HEK293T (cell line): ENCODE measurements at regions not wholly inside any gene's neighbourhood (a gene's known extent, or its start where the extent isn't known, plus 50 kb on each side); places are given as distances from the start of the nearest gene placed in this dataset.

Source experiments
- CTCF ChIA-PET: fragments of 350-600 bp; formaldehyde crosslinking; extraction: SDS; loops from one replicate; lab custom pipeline; 2021; ENCODE audit warnings: antibody characterized with exemption, inconsistent platforms; lab: Yijun Ruan, JAX
- POLR2A ChIA-PET: fragments of 350-600 bp; formaldehyde crosslinking; extraction: SDS; loops from one replicate; lab custom pipeline; 2020; ENCODE audit warnings: antibody characterized with exemption, inconsistent platforms; lab: Yijun Ruan, JAX
- DNase-seq: peaks from one replicate; pipeline ENCODE4 v3.0.0; 2012; ENCODE audit warnings: mixed read lengths; ENCODE audit errors: extremely low spot score
- ARNT ChIP-seq: fragments of 450-650 bp; IDR thresholded peaks from 2 replicates; pipeline ENCODE4 v1.6.1; 2017; ENCODE audit warnings: mild to moderate bottlenecking
- BHLHE40 ChIP-seq: fragments of 450-650 bp; IDR thresholded peaks from 2 replicates; pipeline ENCODE4 v1.6.1; 2016; ENCODE audit warnings: mild to moderate bottlenecking, moderate library complexity, borderline replicate concordance
- CTBP1 ChIP-seq: fragments of 450-650 bp; IDR thresholded peaks from 2 replicates; pipeline ENCODE4 v1.6.1; 2016; ENCODE audit warnings: borderline replicate concordance
- ELF4 ChIP-seq: fragments of 450-650 bp; IDR thresholded peaks from 2 replicates; pipeline ENCODE4 v1.6.1; 2017; ENCODE audit warnings: antibody characterized with exemption
- FOXA1 ChIP-seq: fragments of 450-650 bp; IDR thresholded peaks from 2 replicates; pipeline ENCODE4 v1.6.1; 2016; ENCODE audit warnings: mild to moderate bottlenecking
- FOXK2 ChIP-seq: fragments of 450-650 bp; IDR thresholded peaks from 2 replicates; pipeline ENCODE4 v1.6.1; 2016; ENCODE audit warnings: mild to moderate bottlenecking
- FOXM1 ChIP-seq: fragments of 450-650 bp; IDR thresholded peaks from 2 replicates; pipeline ENCODE4 v1.6.1; 2017; ENCODE audit warnings: mild to moderate bottlenecking, borderline replicate concordance
- HDGF ChIP-seq: fragments of 450-650 bp; IDR thresholded peaks from 2 replicates; pipeline ENCODE4 v1.6.1; 2017; ENCODE audit warnings: antibody characterized with exemption, borderline replicate concordance
- L3MBTL2 ChIP-seq: fragments of 450-650 bp; conservative IDR thresholded peaks from 2 replicates; pipeline ENCODE4 v1.6.1; 2016; ENCODE audit warnings: mild to moderate bottlenecking
- LEF1 ChIP-seq: fragments of 450-650 bp; IDR thresholded peaks from 2 replicates; pipeline ENCODE4 v1.6.1; 2017; ENCODE audit warnings: mild to moderate bottlenecking, borderline replicate concordance
- NFRKB ChIP-seq: fragments of 450-650 bp; IDR thresholded peaks from 2 replicates; pipeline ENCODE4 v1.6.1; 2016; ENCODE audit warnings: mild to moderate bottlenecking, moderate library complexity
- SP1 ChIP-seq: fragments of 450-650 bp; IDR thresholded peaks from 2 replicates; pipeline ENCODE4 v1.6.1; 2017
- SUZ12 ChIP-seq: fragments of 450-650 bp; IDR thresholded peaks from 2 replicates; pipeline ENCODE4 v1.6.1; 2016; ENCODE audit warnings: mild to moderate bottlenecking
- TARDBP ChIP-seq: fragments of 450-650 bp; IDR thresholded peaks from 2 replicates; pipeline ENCODE4 v1.6.1; 2016
- ZNF384 ChIP-seq: fragments of 450-650 bp; IDR thresholded peaks from 2 replicates; pipeline ENCODE4 v1.6.1; 2016
- TF ChIP-seq, protein P1 (sequence below): fragments of 450-650 bp; IDR thresholded peaks from 2 replicates; pipeline ENCODE4 v1.6.1; 2016

DNA sequence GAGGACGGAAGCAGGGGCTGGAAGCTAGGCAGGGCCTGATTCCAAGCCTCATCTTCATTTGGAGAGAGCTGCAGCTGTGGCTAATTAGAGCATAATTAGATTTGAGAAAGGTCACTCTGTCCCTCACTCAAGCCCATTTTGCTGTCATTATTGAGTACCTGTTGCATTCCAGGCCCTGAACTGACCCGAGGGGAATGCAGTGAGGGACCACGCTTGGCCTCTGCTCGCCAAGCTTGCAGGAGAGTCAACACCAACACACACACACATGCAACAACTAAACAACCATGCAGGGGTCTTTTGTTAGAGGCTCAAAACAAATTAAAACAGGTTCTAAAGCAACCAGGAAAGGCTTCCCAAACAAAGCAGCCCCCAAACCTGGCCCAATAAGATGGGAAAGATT, 52.7 kb upstream of the MAMLD1 start:
- TF ChIP-seq ZNF384, result no peak
- TF ChIP-seq TARDBP, result no peak
- no peak for TF ChIP-seq ARNT
- no peak for TF ChIP-seq HDGF
- TF ChIP-seq NFRKB, result no peak
- no peak for TF ChIP-seq SUZ12
- TF ChIP-seq FOXK2, result no peak
- TF ChIP-seq L3MBTL2, result no peak
- TF ChIP-seq CTBP1, result no peak
- TF ChIP-seq FOXA1, result no peak
- no peak for TF ChIP-seq LEF1
- TF ChIP-seq BHLHE40, result no peak
- no peak for TF ChIP-seq FOXM1
- no peak for TF ChIP-seq ELF4
- TF ChIP-seq, protein P1, sequence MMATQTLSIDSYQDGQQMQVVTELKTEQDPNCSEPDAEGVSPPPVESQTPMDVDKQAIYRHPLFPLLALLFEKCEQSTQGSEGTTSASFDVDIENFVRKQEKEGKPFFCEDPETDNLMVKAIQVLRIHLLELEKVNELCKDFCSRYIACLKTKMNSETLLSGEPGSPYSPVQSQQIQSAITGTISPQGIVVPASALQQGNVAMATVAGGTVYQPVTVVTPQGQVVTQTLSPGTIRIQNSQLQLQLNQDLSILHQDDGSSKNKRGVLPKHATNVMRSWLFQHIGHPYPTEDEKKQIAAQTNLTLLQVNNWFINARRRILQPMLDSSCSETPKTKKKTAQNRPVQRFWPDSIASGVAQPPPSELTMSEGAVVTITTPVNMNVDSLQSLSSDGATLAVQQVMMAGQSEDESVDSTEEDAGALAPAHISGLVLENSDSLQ, result no peak
- TF ChIP-seq SP1, result no peak
- ChIA-PET POLR2A (no interaction called here), CTCF (interaction anchor here (0.6 kb wide), 1 partner anchor 370 kb away, joined by 3 read pairs; no protein-coding TSS in a partner anchor)
- DNase-seq, result no peak

DNA sequence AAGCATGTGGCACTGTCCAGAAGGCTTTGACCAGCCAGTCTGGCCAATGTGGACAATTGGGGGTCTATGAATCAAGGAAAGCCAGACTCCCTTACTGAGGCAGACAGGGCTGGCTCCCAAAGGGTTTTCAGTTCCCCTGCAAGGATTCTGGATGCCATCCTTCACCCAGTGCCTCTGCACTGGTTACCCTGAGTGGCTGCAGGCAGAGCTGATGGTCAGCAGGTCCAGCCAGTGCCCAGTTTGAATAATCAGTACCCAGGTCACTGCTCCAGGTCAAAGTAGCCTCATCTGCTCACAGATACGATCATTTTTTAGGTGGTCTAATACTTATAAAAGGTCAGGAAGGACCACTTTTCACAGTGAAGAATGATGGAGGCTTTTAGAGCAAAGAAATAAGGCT, 52.2 kb upstream of the MAMLD1 start:
- CTCF ChIA-PET, result no interaction called here
- POLR2A ChIA-PET, result no interaction called here
- TF ChIP-seq L3MBTL2, result no peak
- TF ChIP-seq FOXM1, result no peak
- no peak for TF ChIP-seq SP1
- TF ChIP-seq NFRKB, result no peak
- no peak for TF ChIP-seq LEF1
- no peak for TF ChIP-seq ARNT
- TF ChIP-seq TARDBP, result no peak
- TF ChIP-seq BHLHE40, result no peak
- no peak for TF ChIP-seq ZNF384
- TF ChIP-seq, protein P1, result no peak
- no peak for TF ChIP-seq FOXK2
- no peak for TF ChIP-seq ELF4
- no peak for TF ChIP-seq HDGF
- TF ChIP-seq CTBP1, result no peak
- TF ChIP-seq SUZ12, result no peak
- TF ChIP-seq FOXA1, result no peak
- DNase-seq, result no peak

DNA sequence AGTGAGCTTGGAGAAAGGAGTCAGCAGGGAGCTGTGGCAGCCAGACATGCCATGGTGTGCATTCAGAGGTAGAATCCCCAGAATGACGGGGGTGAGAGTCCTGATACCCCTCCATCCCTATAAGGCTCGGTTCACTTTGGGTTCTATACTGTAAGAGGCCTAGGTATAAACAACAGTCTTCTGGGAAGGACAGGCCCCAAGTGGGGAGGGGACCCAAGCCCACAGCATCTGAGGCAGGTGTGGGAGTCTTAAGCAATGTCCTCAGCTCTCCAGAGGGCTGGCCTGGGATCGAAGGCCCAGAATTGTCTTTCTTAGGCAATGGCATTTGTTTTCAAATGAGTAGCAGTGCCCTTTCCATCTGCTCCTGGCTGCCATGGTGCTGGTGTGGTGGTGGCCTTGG, 50.2 kb upstream of the MAMLD1 start:
- CTCF ChIA-PET, result no interaction called here
- no peak for DNase-seq
- POLR2A ChIA-PET, result no interaction called here
- TF ChIP-seq FOXA1 (no peak), LEF1 (no peak), FOXK2 (no peak)
